OCI-LY1 (cell line): ENCODE measurements at regions not wholly inside any gene's neighbourhood (a gene's known extent, or its start where the extent isn't known, plus 50 kb on each side); places are given as distances from the start of the nearest gene placed in this dataset.
"Not testable (repeated sequence)": the region's sequence is repeated elsewhere in the genome, so short reads cannot be mapped to it uniquely, and the experiment has no call there.

Experiments
- H2AFZ ChIP-seq: fragments of 200-600 bp; sonication (generic), shearing (Covaris generic); 2 replicates; pipeline ENCODE4 v1.6.0; 2014; ENCODE audit warnings: antibody characterized with exemption, mild to moderate bottlenecking, low read length
- H3F3A ChIP-seq: fragments of 200-600 bp; sonication (generic), shearing (Covaris generic); 2 replicates; pipeline ENCODE4 v1.6.0; 2014; ENCODE audit warnings: mild to moderate bottlenecking, antibody characterized with exemption, low read length, moderate library complexity; ENCODE audit not compliant: insufficient read depth
- H3K27ac ChIP-seq: fragments of 200-600 bp; sonication (generic); 2 replicates; pipeline ENCODE4 v1.5.1; 2014; ENCODE audit warnings: low read length, mixed run types, mild to moderate bottlenecking, low read depth; ENCODE audit not compliant: poor library complexity, severe bottlenecking
- H3K27me3 ChIP-seq: fragments of 200-600 bp; sonication (generic); 2 replicates; pipeline ENCODE4 v1.6.0; 2014; ENCODE audit warnings: antibody characterized with exemption, mild to moderate bottlenecking, low read length, moderate library complexity; ENCODE audit not compliant: insufficient read depth
- H3K36me3 ChIP-seq: fragments of 200-600 bp; sonication (generic); 2 replicates; pipeline ENCODE4 v1.6.1; 2014; ENCODE audit warnings: mild to moderate bottlenecking, antibody characterized with exemption, low read length, moderate library complexity, mixed read lengths; ENCODE audit not compliant: insufficient read depth
- H3K4me1 ChIP-seq: fragments of 200-600 bp; sonication (generic); 2 replicates; pipeline ENCODE4 v1.5.1; 2014; ENCODE audit warnings: mild to moderate bottlenecking, low read length, moderate library complexity; ENCODE audit not compliant: insufficient read depth, severe bottlenecking
- H3K4me2 ChIP-seq: fragments of 200-600 bp; sonication (generic), shearing (Covaris generic); 2 replicates; pipeline ENCODE4 v1.6.1; 2014; ENCODE audit warnings: low read length
- H3K4me3 ChIP-seq: fragments of 200-600 bp; sonication (generic); 2 replicates; pipeline ENCODE4 v1.5.1; 2014; ENCODE audit warnings: low read length, low read depth, mild to moderate bottlenecking, mixed read lengths; ENCODE audit not compliant: poor library complexity, severe bottlenecking
- H3K79me2 ChIP-seq: fragments of 200-600 bp; shearing (Covaris generic); 2 replicates; pipeline ENCODE4 v1.6.1; 2016; ENCODE audit warnings: mixed run types, low read length, mixed read lengths; ENCODE audit not compliant: insufficient read depth
- H3K9ac ChIP-seq: fragments of 200-600 bp; sonication (generic), shearing (Covaris generic); 2 replicates; pipeline ENCODE4 v1.6.1; 2014; ENCODE audit warnings: mild to moderate bottlenecking, low read length, mixed read lengths
- H3K9me2 ChIP-seq: fragments of 200-600 bp; sonication (generic), shearing (Covaris generic); 2 replicates; pipeline ENCODE4 v1.6.1; 2014; ENCODE audit warnings: low read depth, mild to moderate bottlenecking, low read length, mixed read lengths
- H3K9me3 ChIP-seq: fragments of 200-600 bp; shearing (Covaris generic); 2 replicates; pipeline ENCODE4 v1.6.1; 2014; ENCODE audit warnings: low read length, mixed read lengths
- H4K20me1 ChIP-seq: fragments of 200-600 bp; sonication (generic), shearing (Covaris generic); 2 replicates; pipeline ENCODE4 v1.6.0; 2016; ENCODE audit warnings: mild to moderate bottlenecking, low read length; ENCODE audit not compliant: insufficient read depth
- CTCF ChIP-seq: fragments of 200-600 bp; sonication (generic), shearing (Covaris generic); IDR thresholded peaks from 2 replicates; pipeline ENCODE4 v1.5.1; 2017; ENCODE audit warnings: mild to moderate bottlenecking, antibody characterized with exemption, low read length, moderate library complexity, mixed read lengths
- EZH2 ChIP-seq: fragments of 200-600 bp; sonication (generic), shearing (Covaris generic); IDR thresholded peaks from 2 replicates; pipeline ENCODE4 v1.8.0; 2017; ENCODE audit warnings: borderline replicate concordance, mixed run types, mild to moderate bottlenecking, antibody characterized with exemption, low read length, moderate library complexity, mixed read lengths

- H2AFZ ChIP-seq: no peak overlapping the region
- H3K9ac ChIP-seq: no peak overlapping the region
- no peak overlapping the region for H3K4me3 ChIP-seq
- no peaks in the 10 kb centered on the region for H3K36me3 ChIP-seq
- peaks cover 14% of the 10 kb centered on the region; the same call in 1 of the 2 replicates for H3K27me3 ChIP-seq
- no peak overlapping the region for H3K4me2 ChIP-seq
- no peaks in the 10 kb centered on the region for H3K9me2 ChIP-seq
- H4K20me1 ChIP-seq: no peaks in the 10 kb centered on the region
- H3K79me2 ChIP-seq: no peaks in the 10 kb centered on the region
- H3F3A ChIP-seq: no peaks in the 10 kb centered on the region
- H3K9me3 ChIP-seq: no peaks in the 10 kb centered on the region
- no peaks in the 10 kb centered on the region for H3K4me1 ChIP-seq
- TF ChIP-seq CTCF: no peak
- no peak for TF ChIP-seq EZH2
- no peak overlapping the region for H3K27ac ChIP-seq
Measured at GRCh38 chr7:98762620-98763019, 107.2 kb downstream of the TMEM130 start.

GRCh38 chr7:98763441-98763840 lies 106.4 kb downstream of the TMEM130 start:
- Histone ChIP-seq H3K36me3 (no peaks in the 10 kb centered on the region), H3F3A (no peaks in the 10 kb centered on the region), H3K4me2 (no peak overlapping the region), H3K4me3 (no peak overlapping the region), H3K27me3 (peaks cover 10% of the 10 kb centered on the region; the same call in 1 of the 2 replicates), H3K9ac (no peak overlapping the region), H3K27ac (no peak overlapping the region), H2AFZ (no peak overlapping the region), H3K9me2 (no peaks in the 10 kb centered on the region), H4K20me1 (no peaks in the 10 kb centered on the region), H3K9me3 (no peaks in the 10 kb centered on the region), H3K79me2 (no peaks in the 10 kb centered on the region), H3K4me1 (no peaks in the 10 kb centered on the region)
- TF ChIP-seq CTCF: no peak
- no peak for TF ChIP-seq EZH2

- no peak overlapping the region for H3K4me2 ChIP-seq
- H3K9me2 ChIP-seq: no peaks in the 10 kb centered on the region
- H3K36me3 ChIP-seq: no peaks in the 10 kb centered on the region
- no peaks in the 10 kb centered on the region for H3K4me1 ChIP-seq
- no peak overlapping the region for H2AFZ ChIP-seq
- H4K20me1 ChIP-seq: no peaks in the 10 kb centered on the region
- H3K9ac ChIP-seq: no peak overlapping the region
- H3K27ac ChIP-seq: no peak overlapping the region
- peaks cover 5% of the 10 kb centered on the region; the same call in 1 of the 2 replicates for H3K27me3 ChIP-seq
- H3K4me3 ChIP-seq: no peak overlapping the region
- TF ChIP-seq CTCF: no peak
- no peak for TF ChIP-seq EZH2
- H3K9me3 ChIP-seq: no peaks in the 10 kb centered on the region
- no peaks in the 10 kb centered on the region for H3F3A ChIP-seq
- H3K79me2 ChIP-seq: no peaks in the 10 kb centered on the region
Measured at GRCh38 chr7:98764946-98765345, 104.9 kb downstream of the TMEM130 start.

- not testable (repeated sequence) for H3K9me2 ChIP-seq, H3K4me3 ChIP-seq, H3F3A ChIP-seq, H3K9me3 ChIP-seq, H3K4me2 ChIP-seq, H3K9ac ChIP-seq, H3K27ac ChIP-seq, H3K4me1 ChIP-seq, H3K36me3 ChIP-seq, H2AFZ ChIP-seq, H4K20me1 ChIP-seq, H3K79me2 ChIP-seq
- peaks cover 15% of the 10 kb centered on the region; the same call in 1 of the 2 replicates for H3K27me3 ChIP-seq
Measured at GRCh38 chr7:98770085-98770484, 99.7 kb downstream of the TMEM130 start.
